ENCODE measurements at regions not wholly inside any gene's neighbourhood (a gene's known extent, or its start where the extent isn't known, plus 50 kb on each side); places are given as distances from the start of the nearest gene placed in this dataset.
"Not testable (repeated sequence)": the region's sequence is repeated elsewhere in the genome, so short reads cannot be mapped to it uniquely, and the experiment has no call there.

GRCh38 chr15:25170781-25171110 lies 216.0 kb downstream of the SNRPN start:
- DNase-seq (ENCODE audit: low read depth), result no peak

- no peak for DNase-seq (ENCODE audit: low read depth)
Observed at GRCh38 chr15:25171111-25171811, 216.5 kb downstream of the SNRPN start.

- DNase-seq (ENCODE audit: low read depth), result no peak
Observed at GRCh38 chr15:25171856-25172687, 217.3 kb downstream of the SNRPN start.

- DNase-seq (ENCODE audit: low read depth), result no peak
Observed at GRCh38 chr15:25172691-25173090, 217.9 kb downstream of the SNRPN start.

- DNase-seq (ENCODE audit: low read depth), result no peak
Observed at GRCh38 chr15:25173241-25174028, 218.6 kb downstream of the SNRPN start.

- DNase-seq (ENCODE audit: low read depth), result not testable (repeated sequence)
Observed at GRCh38 chr15:25174149-25174548, 219.4 kb downstream of the SNRPN start.

GRCh38 chr15:25175033-25175788 lies 220.4 kb downstream of the SNRPN start:
- DNase-seq (ENCODE audit: low read depth), result no peak

GRCh38 chr15:25175789-25176615 lies 221.2 kb downstream of the SNRPN start:
- DNase-seq (ENCODE audit: low read depth), result no peak

- DNase-seq (ENCODE audit: low read depth), result no peak
Observed at GRCh38 chr15:25176616-25176923, 221.8 kb downstream of the SNRPN start.

GRCh38 chr15:25176991-25177954 lies 222.5 kb downstream of the SNRPN start:
- no peak for DNase-seq (ENCODE audit: low read depth)

- DNase-seq (ENCODE audit: low read depth), result no peak
Observed at GRCh38 chr15:25177955-25178801, 223.4 kb downstream of the SNRPN start.

GRCh38 chr15:25178835-25179672 lies 224.3 kb downstream of the SNRPN start:
- DNase-seq (ENCODE audit: low read depth), result no peak

GRCh38 chr15:25179673-25180511 lies 225.1 kb downstream of the SNRPN start:
- no peak for DNase-seq (ENCODE audit: low read depth)

- no peak for DNase-seq (ENCODE audit: low read depth)
Observed at GRCh38 chr15:25180606-25181292, 226.0 kb downstream of the SNRPN start.

- DNase-seq (ENCODE audit: low read depth), result no peak
Observed at GRCh38 chr15:25181293-25182097, 226.7 kb downstream of the SNRPN start.

- DNase-seq (ENCODE audit: low read depth), result no peak
Observed at GRCh38 chr15:25182098-25182478, 227.3 kb downstream of the SNRPN start.
